ENCODE measurements at regions not wholly inside any gene's neighbourhood (a gene's known extent, or its start where the extent isn't known, plus 50 kb on each side); places are given as distances from the start of the nearest gene placed in this dataset.

- DNase-seq (ENCODE audit: low spot score) = no peak
These were observed 706.5 kb downstream of the KCNJ2 start for GRCh38 chr17:70875729-70876310.

DNA sequence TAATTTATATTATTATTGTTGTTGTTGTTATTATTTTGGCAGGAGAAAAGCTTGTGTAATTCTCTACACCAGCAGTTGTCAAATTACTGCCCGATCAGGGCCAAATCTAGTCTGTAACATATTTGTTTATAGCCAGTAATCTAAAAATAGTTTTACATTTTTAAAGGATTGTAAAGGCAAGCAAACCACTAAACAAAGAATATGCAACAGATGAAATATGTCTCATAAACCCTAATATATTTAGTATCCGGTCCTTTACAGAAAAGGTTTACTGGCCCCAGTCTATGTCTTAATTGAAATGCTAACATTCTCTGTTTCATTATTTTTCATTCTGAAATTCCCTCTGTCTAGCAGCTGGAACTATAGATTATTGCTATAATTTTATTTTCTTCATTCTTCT lies 709.5 kb downstream of the KCNJ2 start:
- no peak for DNase-seq (ENCODE audit: low spot score)

- DNase-seq (ENCODE audit: low spot score) = no peak
These were observed 710.1 kb downstream of the KCNJ2 start for GRCh38 chr17:70879401-70879800.

- DNase-seq (ENCODE audit: low spot score) = no peak
These were observed 711.8 kb downstream of the KCNJ2 start for GRCh38 chr17:70881093-70881492.

- DNase-seq (ENCODE audit: low spot score) = no peak
These were observed 713.2 kb downstream of the KCNJ2 start for GRCh38 chr17:70882504-70882903.

- no peak for DNase-seq (ENCODE audit: low spot score)
These were observed 717.3 kb downstream of the KCNJ2 start for GRCh38 chr17:70886648-70887047.

GRCh38 chr17:70888324-70888723 lies 719.0 kb downstream of the KCNJ2 start:
- DNase-seq (ENCODE audit: low spot score) = no peak

GRCh38 chr17:70891306-70891705 lies 722.0 kb downstream of the KCNJ2 start:
- no peak for DNase-seq (ENCODE audit: low spot score)

GRCh38 chr17:70892527-70892926 lies 723.2 kb downstream of the KCNJ2 start:
- DNase-seq (ENCODE audit: low spot score) = no peak

- no peak for DNase-seq (ENCODE audit: low spot score)
These were observed 727.5 kb downstream of the KCNJ2 start for GRCh38 chr17:70896843-70897242.

DNA sequence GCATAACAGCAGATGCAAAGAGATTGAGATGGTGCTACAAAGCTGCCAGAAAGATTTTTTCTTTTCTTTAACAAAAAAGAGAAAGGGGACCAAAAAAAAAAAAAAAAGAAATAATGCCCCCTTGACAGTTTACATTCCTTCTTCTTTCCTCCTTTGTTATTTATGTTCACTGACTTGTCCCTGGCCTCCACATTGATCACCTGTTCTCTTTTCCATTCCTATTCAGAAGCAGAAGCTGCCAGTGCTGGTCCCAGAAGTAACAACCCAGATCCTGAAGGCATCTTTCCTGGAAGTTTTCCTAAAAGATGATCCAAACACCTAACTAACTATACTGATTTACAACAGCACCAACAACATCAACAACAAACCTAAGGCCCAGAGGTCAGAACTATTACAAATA lies 728.1 kb downstream of the KCNJ2 start:
- DNase-seq (ENCODE audit: low spot score) = no peak

DNA sequence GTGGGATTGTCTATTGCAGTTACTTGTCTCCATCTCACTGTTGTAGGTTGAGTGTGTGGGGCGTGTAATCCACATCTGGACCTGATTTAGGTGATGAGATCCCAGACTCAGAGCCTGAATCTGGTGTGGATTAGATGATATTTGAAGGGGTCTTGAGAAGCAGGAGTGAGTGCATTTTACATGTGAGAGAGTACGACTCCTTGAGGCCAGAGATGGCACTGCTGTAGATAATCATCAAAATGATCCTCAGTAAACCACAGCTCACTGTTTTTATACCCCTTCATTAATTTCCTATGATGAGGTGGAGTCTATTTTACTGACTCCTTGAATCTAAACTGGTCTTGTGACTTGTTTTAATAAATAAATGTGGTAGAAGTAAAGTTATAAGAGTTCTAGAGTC lies 732.5 kb downstream of the KCNJ2 start:
- no peak for DNase-seq (ENCODE audit: low spot score)

DNA sequence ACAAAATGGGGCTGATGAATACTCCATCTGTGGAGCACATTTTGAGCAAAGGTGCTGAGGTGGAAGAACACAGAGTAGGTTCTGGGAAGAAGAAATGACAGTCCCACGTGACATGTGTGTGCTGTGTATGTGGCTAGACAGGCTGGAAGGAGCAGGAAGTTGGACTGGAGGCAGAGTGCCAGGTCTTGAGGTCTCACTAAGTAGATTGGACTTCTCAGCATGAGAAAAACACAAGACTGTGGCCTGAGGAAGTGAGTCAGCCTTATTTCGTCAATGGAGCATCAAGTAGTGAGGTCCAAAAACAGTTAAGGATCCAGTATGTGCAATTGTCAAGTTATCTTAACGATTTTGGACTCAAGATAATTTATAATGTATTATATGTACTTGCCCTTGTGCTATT lies 736.5 kb downstream of the KCNJ2 start:
- peak; percentile 1 for DNase-seq (ENCODE audit: low spot score)

- DNase-seq (ENCODE audit: low spot score) = no peak
These were observed 737.5 kb downstream of the KCNJ2 start for GRCh38 chr17:70906808-70907207.

GRCh38 chr17:70912716-70913485 lies 743.6 kb downstream of the KCNJ2 start:
- no peak for DNase-seq (ENCODE audit: low spot score)

DNA sequence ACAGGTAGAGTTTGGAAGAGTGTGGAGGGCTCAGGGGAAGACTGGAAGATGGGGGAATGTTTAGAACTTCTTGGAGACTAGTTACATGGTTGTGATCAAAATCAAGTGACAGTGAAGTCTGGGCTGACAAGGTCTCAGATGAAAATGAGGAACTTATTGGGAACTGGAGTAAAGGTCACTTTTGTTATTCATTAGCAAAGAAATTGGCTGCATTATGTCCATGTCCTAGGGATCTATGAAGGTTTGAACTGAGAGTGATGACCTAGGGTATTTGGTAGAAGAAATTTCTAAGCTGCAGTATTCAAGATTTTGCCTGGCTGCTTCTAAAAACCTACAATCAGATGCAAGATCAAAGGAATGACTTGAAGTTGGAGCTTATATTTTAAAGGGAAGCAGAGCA lies 747.1 kb downstream of the KCNJ2 start:
- DNase-seq (ENCODE audit: low spot score) = no peak

- no peak for DNase-seq (ENCODE audit: low spot score)
These were observed 749.9 kb downstream of the KCNJ2 start for GRCh38 chr17:70919241-70919640.

GRCh38 chr17:70920416-70920815 lies 751.1 kb downstream of the KCNJ2 start:
- DNase-seq (ENCODE audit: low spot score) = no peak

DNA sequence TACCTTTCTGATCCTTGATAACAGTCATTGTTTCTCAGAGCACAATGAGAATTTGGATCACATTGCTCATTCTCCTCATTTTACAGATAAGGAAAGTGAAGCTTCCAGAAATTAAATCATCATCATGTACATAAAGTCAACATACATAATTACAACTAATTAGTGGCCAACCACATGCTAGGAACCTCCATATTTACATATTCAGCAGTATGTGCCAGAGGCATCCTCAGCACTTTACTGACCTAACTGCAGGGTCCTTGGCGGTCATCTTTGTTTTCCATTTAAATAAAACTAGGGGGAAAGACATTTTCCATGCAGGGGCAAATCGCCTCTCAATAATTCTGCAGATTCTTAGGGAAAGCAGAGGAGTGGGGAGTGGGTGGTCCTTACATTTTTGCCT lies 752.9 kb downstream of the KCNJ2 start:
- no peak for DNase-seq (ENCODE audit: low spot score)

DNA sequence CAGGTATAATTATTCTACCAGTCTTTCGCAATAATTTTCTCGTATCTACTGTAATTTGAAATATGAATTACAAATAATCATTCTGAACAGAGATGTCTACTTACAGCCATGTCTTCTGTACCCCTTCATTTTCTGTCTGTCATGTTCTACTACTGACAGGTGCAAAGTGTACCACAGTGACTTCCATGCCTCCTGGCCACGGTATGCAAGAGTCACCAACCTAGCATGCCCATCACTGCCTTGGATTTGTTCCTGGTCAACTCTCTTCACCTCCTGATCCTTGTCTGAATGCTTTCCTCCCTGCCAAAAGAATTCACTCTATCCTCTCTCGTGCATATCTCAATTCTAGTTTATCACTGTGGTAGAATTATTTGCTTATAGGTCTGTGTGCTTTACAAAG lies 755.4 kb downstream of the KCNJ2 start:
- DNase-seq (ENCODE audit: low spot score) = no peak

DNA sequence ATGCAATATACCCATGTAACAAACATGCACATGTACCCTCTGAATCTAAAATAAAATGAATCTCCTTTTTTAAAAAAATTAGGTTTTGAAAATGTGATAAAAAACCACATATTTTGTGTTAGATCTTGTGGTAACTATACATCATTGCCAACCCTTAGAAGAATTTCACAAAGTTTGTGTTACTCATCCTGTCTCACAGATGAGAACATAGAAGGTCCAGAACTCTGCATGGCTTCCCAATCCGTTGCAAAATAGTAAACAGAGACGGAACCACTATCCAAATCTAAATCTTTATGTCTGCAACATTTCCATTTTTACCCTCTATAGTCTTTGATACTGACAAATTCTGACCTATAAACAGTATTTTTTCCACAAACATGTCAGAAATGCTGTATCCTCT lies 759.9 kb downstream of the KCNJ2 start:
- DNase-seq (ENCODE audit: low spot score) = no peak

GRCh38 chr17:70934231-70934630 lies 764.9 kb downstream of the KCNJ2 start:
- DNase-seq (ENCODE audit: low spot score) = no peak

DNA sequence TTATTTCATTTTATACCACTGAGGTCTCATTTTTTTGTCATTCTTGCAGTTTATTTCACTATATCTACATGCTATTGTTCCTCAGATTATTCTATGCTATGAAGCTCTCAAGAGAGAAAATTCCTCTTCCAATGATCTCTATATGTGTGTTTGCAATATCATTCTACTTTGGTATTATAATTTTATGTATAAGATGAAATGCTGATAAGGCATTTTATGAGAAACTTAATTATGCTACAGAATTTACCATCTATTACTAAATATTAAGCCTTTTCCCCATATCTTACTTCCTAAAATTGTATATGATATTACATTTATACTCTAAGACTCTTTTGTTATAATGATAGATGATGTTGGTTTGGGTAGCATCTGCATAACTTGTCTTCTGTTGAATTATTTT lies 765.5 kb downstream of the KCNJ2 start:
- no peak for DNase-seq (ENCODE audit: low spot score)

GRCh38 chr17:70936724-70937123 lies 767.4 kb downstream of the KCNJ2 start:
- DNase-seq (ENCODE audit: low spot score) = no peak
